SJSA1 (cell line): ENCODE measurements at regions not wholly inside any gene's neighbourhood (a gene's known extent, or its start where the extent isn't known, plus 50 kb on each side); places are given as distances from the start of the nearest gene placed in this dataset.

Source experiments
- DNase-seq, 2 experiments: peaks; one replicate each; pipeline ENCODE4 v3.0.0-alpha.2; 2015 to 2020; ENCODE audit warnings: low spot score in 2 of 2, low read depth in 1 of 2
- H3K27ac ChIP-seq: fragments of 250-450 bp; sonication (Bioruptor Pico); 2 replicates; pipeline ENCODE4 v1.5.1; 2020; ENCODE audit warnings: mild to moderate bottlenecking, moderate library complexity
- H3K27me3 ChIP-seq: fragments of 250-450 bp; sonication (Bioruptor Pico); replicated peaks from 2 replicates; pipeline ENCODE4 v1.5.1; 2020; ENCODE audit warnings: mild to moderate bottlenecking, moderate library complexity
- H3K36me3 ChIP-seq: fragments of 250-450 bp; sonication (Bioruptor Pico); 2 replicates; pipeline ENCODE4 v1.5.1; 2020; ENCODE audit warnings: mild to moderate bottlenecking
- H3K4me1 ChIP-seq: fragments of 250-450 bp; sonication (Bioruptor Pico); replicated peaks from 2 replicates; pipeline ENCODE4 v1.6.1; 2021; ENCODE audit warnings: mild to moderate bottlenecking
- H3K4me3 ChIP-seq: fragments of 250-450 bp; sonication (Bioruptor Pico); 2 replicates; pipeline ENCODE4 v1.5.1; 2020; ENCODE audit warnings: mild to moderate bottlenecking
- H3K9me3 ChIP-seq: fragments of 250-450 bp; sonication (Bioruptor Pico); replicated peaks from 2 replicates; pipeline ENCODE4 v1.5.1; 2020; ENCODE audit warnings: mild to moderate bottlenecking

- DNase-seq = no peak
- Histone ChIP-seq H3K9me3 (no peaks in the 10 kb centered on the region), H3K27me3 (no peaks in the 10 kb centered on the region), H3K27ac (no peak overlapping the region), H3K36me3 (no peaks in the 10 kb centered on the region), H3K4me1 (no peaks in the 10 kb centered on the region; the same call in 1 of the 2 replicates), H3K4me3 (no peak overlapping the region)
These were observed 267.4 kb upstream of the CCDC179 start for GRCh38 chr11:23127706-23128105.

- no peak for DNase-seq
- Histone ChIP-seq H3K27ac (no peak overlapping the region), H3K4me1 (no peaks in the 10 kb centered on the region), H3K36me3 (no peaks in the 10 kb centered on the region), H3K9me3 (no peaks in the 10 kb centered on the region), H3K4me3 (no peak overlapping the region), H3K27me3 (no peaks in the 10 kb centered on the region)
These were observed 274.4 kb upstream of the CCDC179 start for GRCh38 chr11:23134627-23135026.

GRCh38 chr11:23138761-23139160 lies 278.5 kb upstream of the CCDC179 start:
- Histone ChIP-seq H3K27me3 (no peaks in the 10 kb centered on the region), H3K36me3 (no peaks in the 10 kb centered on the region), H3K9me3 (no peaks in the 10 kb centered on the region), H3K4me3 (no peak overlapping the region), H3K4me1 (no peaks in the 10 kb centered on the region), H3K27ac (no peak overlapping the region)
- no peak for DNase-seq

GRCh38 chr11:23143022-23143421 lies 282.7 kb upstream of the CCDC179 start:
- no peaks in the 10 kb centered on the region for H3K9me3 ChIP-seq
- DNase-seq = peak in 1 of 2 experiments; percentile 1
- H3K4me1 ChIP-seq = no peaks in the 10 kb centered on the region
- no peak overlapping the region for H3K4me3 ChIP-seq
- no peaks in the 10 kb centered on the region for H3K27me3 ChIP-seq
- H3K36me3 ChIP-seq = no peaks in the 10 kb centered on the region
- no peak overlapping the region for H3K27ac ChIP-seq

GRCh38 chr11:23151819-23152218 lies 291.5 kb upstream of the CCDC179 start:
- H3K27me3 ChIP-seq = no peaks in the 10 kb centered on the region; the same call in 1 of the 2 replicates
- H3K4me1 ChIP-seq = no peaks in the 10 kb centered on the region
- no peak overlapping the region for H3K27ac ChIP-seq
- no peaks in the 10 kb centered on the region for H3K9me3 ChIP-seq
- DNase-seq = no peak
- no peaks in the 10 kb centered on the region for H3K36me3 ChIP-seq
- H3K4me3 ChIP-seq = no peak overlapping the region

GRCh38 chr11:23155503-23155902 lies 295.2 kb upstream of the CCDC179 start:
- Histone ChIP-seq H3K36me3 (no peaks in the 10 kb centered on the region), H3K4me1 (no peaks in the 10 kb centered on the region), H3K27me3 (no peaks in the 10 kb centered on the region), H3K27ac (no peak overlapping the region), H3K9me3 (no peaks in the 10 kb centered on the region), H3K4me3 (no peak overlapping the region)
- no peak for DNase-seq

GRCh38 chr11:23164022-23164421 lies 303.7 kb upstream of the CCDC179 start:
- no peaks in the 10 kb centered on the region for H3K27me3 ChIP-seq
- no peaks in the 10 kb centered on the region for H3K36me3 ChIP-seq
- no peaks in the 10 kb centered on the region for H3K4me1 ChIP-seq
- no peak overlapping the region for H3K27ac ChIP-seq
- H3K9me3 ChIP-seq = no peaks in the 10 kb centered on the region
- no peak for DNase-seq
- no peak overlapping the region for H3K4me3 ChIP-seq

GRCh38 chr11:23166376-23166775 lies 306.1 kb upstream of the CCDC179 start:
- H3K27ac ChIP-seq = no peak overlapping the region
- no peaks in the 10 kb centered on the region for H3K36me3 ChIP-seq
- no peaks in the 10 kb centered on the region for H3K9me3 ChIP-seq
- no peaks in the 10 kb centered on the region for H3K4me1 ChIP-seq
- DNase-seq = no peak
- H3K27me3 ChIP-seq = no peaks in the 10 kb centered on the region
- no peak overlapping the region for H3K4me3 ChIP-seq

GRCh38 chr11:23179609-23180008 lies 319.3 kb upstream of the CCDC179 start:
- Histone ChIP-seq H3K36me3 (no peaks in the 10 kb centered on the region), H3K4me3 (no peak overlapping the region), H3K4me1 (no peaks in the 10 kb centered on the region), H3K27ac (no peak overlapping the region), H3K27me3 (no peaks in the 10 kb centered on the region), H3K9me3 (no peaks in the 10 kb centered on the region)
- no peak for DNase-seq

GRCh38 chr11:23181022-23181807 lies 320.9 kb upstream of the CCDC179 start:
- Histone ChIP-seq H3K4me3 (no peak overlapping the region), H3K9me3 (no peaks in the 10 kb centered on the region), H3K27ac (no peak overlapping the region), H3K36me3 (no peaks in the 10 kb centered on the region), H3K4me1 (no peaks in the 10 kb centered on the region), H3K27me3 (no peaks in the 10 kb centered on the region)
- DNase-seq = no peak

GRCh38 chr11:23192256-23192655 lies 332.0 kb upstream of the CCDC179 start:
- Histone ChIP-seq H3K27me3 (no peaks in the 10 kb centered on the region), H3K36me3 (no peaks in the 10 kb centered on the region), H3K4me1 (no peaks in the 10 kb centered on the region), H3K4me3 (no peak overlapping the region), H3K27ac (no peak overlapping the region), H3K9me3 (no peaks in the 10 kb centered on the region)
- DNase-seq = no peak

GRCh38 chr11:23201936-23202522 lies 341.8 kb upstream of the CCDC179 start:
- Histone ChIP-seq H3K27me3 (no peaks in the 10 kb centered on the region), H3K4me1 (no peaks in the 10 kb centered on the region), H3K36me3 (no peaks in the 10 kb centered on the region), H3K9me3 (no peaks in the 10 kb centered on the region; the same call in 1 of the 2 replicates), H3K4me3 (no peak overlapping the region), H3K27ac (no peak overlapping the region)
- DNase-seq = no peak

GRCh38 chr11:23202611-23203010 lies 342.3 kb upstream of the CCDC179 start:
- DNase-seq = no peak

GRCh38 chr11:23205156-23205871 lies 345.0 kb upstream of the CCDC179 start:
- Histone ChIP-seq H3K9me3 (no peaks in the 10 kb centered on the region), H3K4me3 (no peak overlapping the region), H3K4me1 (no peaks in the 10 kb centered on the region), H3K36me3 (no peaks in the 10 kb centered on the region), H3K27ac (no peak overlapping the region), H3K27me3 (no peaks in the 10 kb centered on the region)
- DNase-seq = no peak

More at GRCh38 chr11:23202611-23203010, 342.3 kb upstream of the CCDC179 start:
- no peaks in the 10 kb centered on the region for H3K27me3 ChIP-seq
- no peaks in the 10 kb centered on the region for H3K36me3 ChIP-seq
- H3K4me1 ChIP-seq = no peaks in the 10 kb centered on the region
- no peak overlapping the region for H3K27ac ChIP-seq
- no peak overlapping the region for H3K4me3 ChIP-seq
- H3K9me3 ChIP-seq = no peaks in the 10 kb centered on the region; the same call in 1 of the 2 replicates
